GM12878 (cell line): ENCODE measurements at regions not wholly inside any gene's neighbourhood (a gene's known extent, or its start where the extent isn't known, plus 50 kb on each side); places are given as distances from the start of the nearest gene placed in this dataset.
A peak's percentile ranks its signal among the peaks of the same experiment; 100 is the strongest.

Source experiments
- CREM ChIP-seq: IDR thresholded peaks from 2 replicates; pipeline ENCODE4 v1.6.1; 2014; ENCODE audit warnings: antibody characterized with exemption, low read depth
- NFXL1 ChIP-seq: fragments of 450-650 bp; IDR thresholded peaks from 2 replicates; pipeline ENCODE4 v1.6.1; 2017; ENCODE audit warnings: antibody characterized with exemption, mild to moderate bottlenecking, borderline replicate concordance
- NKRF ChIP-seq: fragments of 450-650 bp; conservative IDR thresholded peaks from 2 replicates; pipeline ENCODE4 v1.6.1; 2017; ENCODE audit warnings: mild to moderate bottlenecking, moderate library complexity
- PRDM15 ChIP-seq: fragments of 450-650 bp; formaldehyde crosslinking; IDR thresholded peaks from 2 replicates; pipeline ENCODE4 v1.4.0; 2020; ENCODE audit warnings: mild to moderate bottlenecking, moderate library complexity
- RAD21 ChIP-seq: IDR thresholded peaks from 2 replicates; pipeline ENCODE4 v1.6.1; 2011; ENCODE audit warnings: mild to moderate bottlenecking, low read depth, low read length, moderate library complexity; ENCODE audit not compliant: insufficient read depth
- RELB ChIP-seq: fragments of 450-650 bp; IDR thresholded peaks from 2 replicates; pipeline ENCODE4 v1.6.1; 2017; ENCODE audit warnings: low read depth, mild to moderate bottlenecking, moderate library complexity
- TAF1 ChIP-seq: IDR thresholded peaks from 2 replicates; pipeline ENCODE4 v1.6.1; 2011; ENCODE audit warnings: mild to moderate bottlenecking, low read depth, low read length, borderline replicate concordance

DNA sequence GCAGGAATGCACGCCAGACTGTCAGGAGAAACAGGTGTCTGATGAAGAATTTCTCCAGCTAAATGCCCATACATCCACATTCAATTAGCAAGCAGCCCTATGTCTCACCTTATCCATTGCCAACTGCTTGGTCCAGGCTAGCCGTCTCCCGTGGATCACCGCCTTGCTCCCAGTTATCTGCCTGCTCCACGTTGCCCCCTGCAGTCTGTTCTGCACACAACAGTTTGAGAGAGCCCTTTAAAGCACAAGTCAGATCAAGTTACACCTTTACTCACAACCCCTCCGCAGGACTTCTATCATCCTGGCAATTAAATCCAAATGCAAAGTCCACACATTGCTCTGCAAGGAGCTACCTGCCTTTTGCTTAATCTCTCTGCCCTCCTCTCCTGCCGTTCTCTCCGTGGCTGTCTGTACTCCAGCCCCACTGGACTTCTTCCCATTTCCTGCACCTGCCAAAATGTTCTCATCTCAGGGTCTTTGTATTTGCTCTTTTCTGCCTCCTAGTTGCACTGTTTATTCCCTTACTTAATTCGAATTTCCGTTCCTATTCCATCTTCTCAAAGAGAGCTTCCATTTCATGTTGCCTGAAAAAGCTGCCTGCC lies 185.3 kb upstream of the LARGE1 start (continued):
- TF ChIP-seq PRDM15 (CRISPR knock-in tag) (no peak), CREM (no peak), TAF1 (no peak), NFXL1 (no peak), NKRF (no peak), RAD21 (peak; percentile 50), RELB (no peak)
